ENCODE measurements at regions not wholly inside any gene's neighbourhood (a gene's known extent, or its start where the extent isn't known, plus 50 kb on each side); places are given as distances from the start of the nearest gene placed in this dataset.

DNA sequence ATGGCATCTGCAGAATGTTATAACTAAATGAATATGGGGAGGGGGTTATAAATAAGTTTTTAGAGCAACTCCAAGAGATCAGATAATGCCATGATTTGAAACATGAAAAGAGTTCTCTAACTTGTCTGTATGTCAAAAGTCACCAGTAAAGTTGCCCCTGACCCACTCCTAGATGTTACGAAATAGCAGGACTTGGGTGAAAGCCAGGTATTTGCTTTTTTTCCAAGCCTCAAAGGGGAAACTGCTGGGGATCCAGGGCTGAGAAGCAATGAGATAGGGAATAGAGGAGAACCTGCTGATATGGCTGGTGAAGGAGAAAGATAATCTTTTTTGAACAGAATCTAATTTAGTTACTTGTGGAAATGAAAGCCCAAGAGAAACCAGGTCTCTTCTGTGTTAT lies 191.5 kb upstream of the CDH20 start:
- intact Hi-C loops (cut with DNase I), result no loop called here
- ATAC-seq (no peak), DNase-seq (no peak)
- H3K36me3 ChIP-seq (replicated peaks in 1 of 2; ENCODE audit: insufficient read depth in 1 of 2, low read depth in 2 of 2), result no peaks in the 10 kb centered on the region
- no peak overlapping the region for H3K27ac ChIP-seq
- no peaks in the 10 kb centered on the region for H3K27me3 ChIP-seq
- 24 to 30% methylated on average over 1 of the region's 1 CpG for WGBS, 2 donors
- no peaks in the 10 kb centered on the region for H3K9me3 ChIP-seq
- no peaks in the 10 kb centered on the region for H3K4me1 ChIP-seq
- no peak overlapping the region for H3K4me3 ChIP-seq
- TF ChIP-seq, protein P1, sequence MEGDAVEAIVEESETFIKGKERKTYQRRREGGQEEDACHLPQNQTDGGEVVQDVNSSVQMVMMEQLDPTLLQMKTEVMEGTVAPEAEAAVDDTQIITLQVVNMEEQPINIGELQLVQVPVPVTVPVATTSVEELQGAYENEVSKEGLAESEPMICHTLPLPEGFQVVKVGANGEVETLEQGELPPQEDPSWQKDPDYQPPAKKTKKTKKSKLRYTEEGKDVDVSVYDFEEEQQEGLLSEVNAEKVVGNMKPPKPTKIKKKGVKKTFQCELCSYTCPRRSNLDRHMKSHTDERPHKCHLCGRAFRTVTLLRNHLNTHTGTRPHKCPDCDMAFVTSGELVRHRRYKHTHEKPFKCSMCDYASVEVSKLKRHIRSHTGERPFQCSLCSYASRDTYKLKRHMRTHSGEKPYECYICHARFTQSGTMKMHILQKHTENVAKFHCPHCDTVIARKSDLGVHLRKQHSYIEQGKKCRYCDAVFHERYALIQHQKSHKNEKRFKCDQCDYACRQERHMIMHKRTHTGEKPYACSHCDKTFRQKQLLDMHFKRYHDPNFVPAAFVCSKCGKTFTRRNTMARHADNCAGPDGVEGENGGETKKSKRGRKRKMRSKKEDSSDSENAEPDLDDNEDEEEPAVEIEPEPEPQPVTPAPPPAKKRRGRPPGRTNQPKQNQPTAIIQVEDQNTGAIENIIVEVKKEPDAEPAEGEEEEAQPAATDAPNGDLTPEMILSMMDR (IDR thresholded peaks at IDR 0.05), result no peak
- no peak for TF ChIP-seq POLR2A (IDR thresholded peaks at IDR 0.05)

DNA sequence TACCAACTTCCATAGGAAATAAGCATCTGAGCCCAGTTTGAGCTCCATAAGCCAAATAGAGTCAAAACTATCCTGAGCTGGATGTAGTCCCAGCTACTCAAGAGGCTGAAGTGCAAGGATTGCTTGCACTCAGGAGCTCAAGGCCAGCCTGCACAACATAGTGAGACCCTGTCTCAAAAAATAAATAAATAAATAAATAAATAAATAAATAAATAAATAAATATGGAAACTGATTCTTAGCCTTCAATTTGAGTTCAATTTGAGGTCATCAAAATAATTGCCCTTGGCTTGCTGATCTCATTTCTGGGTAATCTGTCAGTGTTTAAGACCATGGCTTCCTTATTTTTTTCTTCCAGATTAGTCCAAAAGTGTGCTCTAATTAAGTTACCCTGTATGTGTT lies 184.9 kb upstream of the CDH20 start:
- DNase-seq (no peak), ATAC-seq (no peak)
- TF ChIP-seq, protein P1 (IDR thresholded peaks at IDR 0.05), result no peak
- no peak for TF ChIP-seq POLR2A (IDR thresholded peaks at IDR 0.05)
- no peaks in the 10 kb centered on the region for H3K4me1 ChIP-seq
- no peaks in the 10 kb centered on the region for H3K9me3 ChIP-seq
- H3K27ac ChIP-seq, result no peak overlapping the region
- H3K4me3 ChIP-seq, result no peak overlapping the region
- intact Hi-C loops (cut with DNase I), result no loop called here
- H3K36me3 ChIP-seq (replicated peaks in 1 of 2; ENCODE audit: insufficient read depth in 1 of 2, low read depth in 2 of 2), result no peaks in the 10 kb centered on the region
- no peaks in the 10 kb centered on the region for H3K27me3 ChIP-seq

DNA sequence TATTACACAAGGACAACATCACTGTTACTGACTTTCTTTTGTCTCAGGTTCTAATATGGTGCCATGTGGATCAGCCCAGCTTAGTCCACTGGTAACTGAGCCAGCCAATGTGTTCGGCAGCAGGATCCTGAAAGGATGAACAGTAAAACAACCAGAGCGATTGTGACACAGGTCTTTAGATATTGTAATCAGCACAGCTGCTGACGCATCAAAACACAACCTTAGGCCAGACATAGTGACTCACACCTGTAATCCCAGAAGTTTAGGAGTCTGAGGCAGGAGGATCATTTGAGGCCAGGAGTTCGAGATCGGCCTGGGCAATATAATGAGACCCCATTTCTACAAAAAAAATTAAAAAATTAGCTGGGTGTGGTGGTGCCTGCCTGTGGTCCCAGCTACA lies 183.4 kb upstream of the CDH20 start:
- H3K4me1 ChIP-seq, result no peaks in the 10 kb centered on the region
- TF ChIP-seq, protein P1 (IDR thresholded peaks at IDR 0.05), result no peak
- H3K9me3 ChIP-seq, result no peaks in the 10 kb centered on the region
- no peaks in the 10 kb centered on the region for H3K27me3 ChIP-seq
- no peak for ATAC-seq
- H3K36me3 ChIP-seq (replicated peaks in 1 of 2; ENCODE audit: insufficient read depth in 1 of 2, low read depth in 2 of 2), result no peaks in the 10 kb centered on the region
- intact Hi-C loops (cut with DNase I), result no loop called here
- H3K27ac ChIP-seq, result no peak overlapping the region
- no peak overlapping the region for H3K4me3 ChIP-seq
- no peak for DNase-seq
- WGBS, 2 donors, result 71 to 81% methylated on average over 5 of the region's 5 CpGs

DNA sequence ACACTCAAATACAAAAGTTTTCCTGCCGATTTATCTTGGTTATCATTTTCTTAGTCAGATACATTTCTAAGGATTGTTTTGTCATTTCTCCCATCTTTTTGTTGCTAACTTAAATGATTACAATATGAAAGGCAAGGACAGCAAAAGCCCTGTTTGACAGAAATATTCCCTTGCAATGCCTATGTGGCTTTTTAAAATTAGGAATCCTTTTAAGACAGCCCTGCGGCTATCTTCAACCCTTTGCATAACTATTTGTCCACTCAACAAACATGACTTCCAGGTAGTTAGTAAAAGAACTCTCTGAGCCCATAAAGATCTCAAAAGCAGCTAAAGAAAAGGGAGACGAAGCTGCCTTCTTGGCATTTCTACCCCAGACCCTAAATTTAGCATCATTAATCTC lies 179.7 kb upstream of the CDH20 start:
- ATAC-seq, result no peak
- intact Hi-C loops (cut with DNase I), result no loop called here
- WGBS, 2 donors, result 58 to 60% methylated on average over 3 of the region's 3 CpGs

DNA sequence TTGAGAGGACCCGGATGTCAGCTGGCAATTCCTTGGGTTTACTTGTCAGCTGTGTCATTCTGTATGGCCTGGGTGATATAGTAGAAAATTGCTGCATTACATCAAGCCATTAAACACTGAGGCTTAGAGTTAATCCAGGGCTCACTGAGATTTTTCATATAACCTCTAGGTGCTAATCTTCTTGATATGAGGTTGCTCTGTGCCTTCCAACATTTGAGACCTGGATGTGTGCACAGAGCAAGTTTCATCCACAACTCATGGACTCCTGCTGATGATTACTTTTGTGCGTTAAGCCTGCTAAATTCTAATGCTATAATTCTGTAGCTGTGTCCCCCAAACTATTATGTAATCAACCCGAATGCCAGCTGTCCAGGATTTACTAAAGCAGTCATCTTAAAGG lies 178.4 kb upstream of the CDH20 start:
- no peaks in the 10 kb centered on the region for H3K4me1 ChIP-seq
- no peaks in the 10 kb centered on the region for H3K9me3 ChIP-seq
- TF ChIP-seq, protein P1 (IDR thresholded peaks at IDR 0.05), result no peak
- no peak for TF ChIP-seq POLR2A (IDR thresholded peaks at IDR 0.05)
- no peaks in the 10 kb centered on the region for H3K27me3 ChIP-seq
- intact Hi-C loops (cut with DNase I), result no loop called here
- DNase-seq (no peak), ATAC-seq (no peak)
- 50 to 54% methylated on average over 3 of the region's 3 CpGs for WGBS, 2 donors
- no peak overlapping the region for H3K4me3 ChIP-seq
- H3K27ac ChIP-seq, result no peak overlapping the region
- H3K36me3 ChIP-seq (replicated peaks in 1 of 2; ENCODE audit: insufficient read depth in 1 of 2, low read depth in 2 of 2), result no peaks in the 10 kb centered on the region

More for the DNA sequence above, 179.7 kb upstream of the CDH20 start:
- Histone ChIP-seq H3K9me3 (no peaks in the 10 kb centered on the region), H3K36me3 (replicated peaks in 1 of 2; ENCODE audit: insufficient read depth in 1 of 2, low read depth in 2 of 2) (no peaks in the 10 kb centered on the region), H3K4me1 (no peaks in the 10 kb centered on the region), H3K27me3 (no peaks in the 10 kb centered on the region), H3K4me3 (no peak overlapping the region), H3K27ac (no peak overlapping the region)
- TF ChIP-seq, protein P1 (IDR thresholded peaks at IDR 0.05), result no peak
- no peak for TF ChIP-seq POLR2A (IDR thresholded peaks at IDR 0.05)
- no peak for DNase-seq

Data from body of pancreas (tissue), 4 donors.